Ovary (tissue), 3 donors: ENCODE measurements at regions not wholly inside any gene's neighbourhood (a gene's known extent, or its start where the extent isn't known, plus 50 kb on each side); places are given as distances from the start of the nearest gene placed in this dataset.

Source experiments
- CTCF ChIP-seq, 3 donors: fragments of 450-650 bp in 2 of 3; fragments of 200-600 bp in 1 of 3; IDR thresholded peaks; one replicate each; pipeline versions ENCODE4 v1.5.1 to v1.8.0; 2016 to 2022; ENCODE audit warnings: antibody characterized with exemption in 3 of 3, mild to moderate bottlenecking in 1 of 3
- EP300 ChIP-seq: sonication (generic); formaldehyde crosslinking; IDR thresholded peaks from one replicate; pipeline ENCODE4 v1.6.1; 2017; ENCODE audit warnings: antibody characterized with exemption
- POLR2A ChIP-seq: fragments of 450-650 bp; IDR thresholded peaks from one replicate; pipeline ENCODE4 v1.6.1; 2017; ENCODE audit warnings: antibody characterized with exemption, mild to moderate bottlenecking, moderate library complexity
- donor health status: DM: no; HTN: no; CAD: no.

- TF ChIP-seq CTCF (IDR thresholded peaks at IDR 0.05) (no peak), POLR2A (no peak), EP300 (no peak)
These were observed 114.7 kb upstream of the SLC44A1 start for GRCh38 chr9:105129731-105130130.
